ENCODE measurements at regions not wholly inside any gene's neighbourhood (a gene's known extent, or its start where the extent isn't known, plus 50 kb on each side); places are given as distances from the start of the nearest gene placed in this dataset.

DNA sequence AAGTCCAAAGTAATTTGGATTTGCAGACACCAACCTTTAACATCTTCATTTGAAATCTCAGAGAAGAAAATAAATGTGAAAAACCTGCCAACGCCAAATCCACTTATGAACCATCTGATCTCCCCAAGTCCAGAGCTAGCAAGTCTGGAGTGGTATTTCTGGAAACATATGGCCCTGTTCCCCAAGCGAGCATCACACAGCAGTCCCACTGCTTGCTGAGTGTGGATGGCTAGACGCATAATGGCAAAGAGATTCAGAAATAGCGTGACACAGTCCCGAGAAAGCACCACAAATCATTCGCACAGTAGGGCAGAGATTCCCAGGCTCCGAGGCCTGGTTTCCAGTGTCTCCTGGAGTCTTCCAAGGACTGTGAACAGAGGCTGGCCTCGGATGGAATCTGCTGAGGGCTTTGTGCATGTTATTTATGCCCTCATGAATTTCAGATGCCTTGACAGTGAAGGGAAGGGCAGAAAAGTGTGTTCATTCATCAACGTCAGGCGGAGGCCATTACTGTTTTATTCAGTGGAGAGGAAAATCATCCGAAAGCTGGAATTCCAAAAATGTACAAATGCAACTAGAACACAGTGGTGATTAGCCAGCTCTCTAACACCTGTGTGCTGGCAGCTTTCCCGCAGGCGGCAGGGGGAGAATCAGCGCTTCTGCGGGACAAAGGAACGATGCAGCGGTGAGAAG is 417.0 kb downstream of the EIPR1 start:
- TF ChIP-seq CTCF (IDR thresholded peaks at IDR 0.05; ENCODE audit: low read length) (no peak), EZH2 (optimal IDR thresholded peaks at IDR 0.05; ENCODE audit: low read depth, low read length) (no peak)

All from MM.1S (cell line).